ENCODE measurements at regions not wholly inside any gene's neighbourhood (a gene's known extent, or its start where the extent isn't known, plus 50 kb on each side); places are given as distances from the start of the nearest gene placed in this dataset.

DNA sequence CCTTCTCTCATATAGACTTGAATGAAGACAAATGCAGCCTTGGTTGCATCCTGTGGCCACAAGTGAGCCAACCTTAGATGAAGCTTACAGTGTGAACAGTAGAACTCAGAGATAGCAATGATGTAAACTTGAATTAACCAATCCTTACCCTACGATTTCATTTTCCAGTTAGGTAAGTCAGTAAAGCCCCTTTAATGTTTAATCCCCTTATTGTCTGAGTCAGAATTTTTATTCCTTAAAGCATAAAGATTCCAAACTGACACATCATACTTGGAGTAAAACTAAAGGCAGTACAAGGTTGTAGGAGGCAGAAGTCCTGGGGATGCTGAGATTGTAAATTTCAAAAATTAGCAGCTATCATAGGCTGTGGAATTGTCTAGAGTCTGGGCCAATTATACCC lies 507.8 kb upstream of the DPH6 start:
- TF ChIP-seq CTCF (IDR thresholded peaks at IDR 0.05) (no peak), ZFX (IDR thresholded peaks at IDR 0.05; ENCODE audit: borderline replicate concordance) (no peak)

Measured in 22Rv1 (cell line).